CD14-positive monocyte (primary cell): ENCODE measurements at regions not wholly inside any gene's neighbourhood (a gene's known extent, or its start where the extent isn't known, plus 50 kb on each side); places are given as distances from the start of the nearest gene placed in this dataset.
"Not testable (repeated sequence)": the region's sequence is repeated elsewhere in the genome, so short reads cannot be mapped to it uniquely, and the experiment has no call there.

ENCODE experiments used
- DNase-seq, 3 donors: peaks; one replicate each; pipeline ENCODE4 v3.0.0-alpha.2; 2011 to 2022
- H2AFZ ChIP-seq: 2 replicates; pipeline ENCODE4 v1.6.0; 2012; ENCODE audit warnings: mild to moderate bottlenecking, low read depth, low read length, inconsistent platforms; ENCODE audit not compliant: insufficient read depth, poor library complexity, severe bottlenecking
- H3K27ac ChIP-seq, 2 donors: 1 replicate in 1 of 2; 2 replicates in 1 of 2; pipeline ENCODE4 v1.5.1; 2012 to 2013; ENCODE audit warnings: low read length in 2 of 2, control low read depth in 1 of 2, inconsistent platforms in 1 of 2, low read depth in 1 of 2, mild to moderate bottlenecking in 1 of 2
- H3K27me3 ChIP-seq, 2 donors: one replicate each; pipeline versions ENCODE4 v1.6.0 to v1.6.1; 2011 to 2013; ENCODE audit warnings: low read length in 2 of 2; ENCODE audit not compliant: control insufficient read depth in 2 of 2, insufficient read depth in 2 of 2
- H3K36me3 ChIP-seq, 2 donors: replicated peaks in 1 of 2; 1 replicate in 1 of 2; 2 replicates in 1 of 2; pipeline versions ENCODE4 v1.5.1 to v1.6.1; 2012 to 2013; ENCODE audit warnings: low read length in 2 of 2, control low read depth in 1 of 2, inconsistent platforms in 1 of 2, mild to moderate bottlenecking in 1 of 2; ENCODE audit not compliant: insufficient read depth in 2 of 2, control insufficient read depth in 1 of 2
- H3K4me1 ChIP-seq, 2 donors: 1 replicate in 1 of 2; 2 replicates in 1 of 2; pipeline versions ENCODE4 v1.5.1 to v1.6.1; 2012 to 2013; ENCODE audit warnings: low read length in 2 of 2, control low read depth in 1 of 2, inconsistent platforms in 1 of 2, mild to moderate bottlenecking in 1 of 2, moderate library complexity in 1 of 2; ENCODE audit not compliant: insufficient read depth in 2 of 2, control insufficient read depth in 1 of 2
- H3K4me2 ChIP-seq: replicated peaks from 2 replicates; pipeline ENCODE3; 2012; ENCODE audit warnings: low read length, moderate library complexity, mild to moderate bottlenecking; ENCODE audit not compliant: poor library complexity, severe bottlenecking; ENCODE audit errors: extremely low read depth
- H3K4me3 ChIP-seq, 3 experiments: fragments of 200-600 bp in 1 of 3; sonication (generic) in 1 of 3; replicated peaks in 1 of 3; 1 replicate in 2 of 3; 2 replicates in 1 of 3; pipeline ENCODE4 v1.5.1; 2011 to 2013; ENCODE audit warnings: low read length in 3 of 3, mild to moderate bottlenecking in 3 of 3, control low read depth in 2 of 3, low read depth in 2 of 3, inconsistent platforms in 1 of 3, moderate library complexity in 1 of 3
- H3K79me2 ChIP-seq: 2 replicates; pipeline ENCODE4 v1.6.0; 2012; ENCODE audit warnings: mild to moderate bottlenecking, control low read depth, inconsistent platforms, low read length, moderate library complexity; ENCODE audit not compliant: insufficient read depth
- H3K9ac ChIP-seq: 2 replicates; pipeline ENCODE4 v1.6.0; 2017; ENCODE audit warnings: low read length, mild to moderate bottlenecking; ENCODE audit not compliant: insufficient read depth, poor library complexity, severe bottlenecking
- H3K9me3 ChIP-seq, 2 donors: replicated peaks in 1 of 2; 1 replicate in 1 of 2; 2 replicates in 1 of 2; pipeline versions ENCODE4 v1.5.1 to v1.6.1; 2012 to 2013; ENCODE audit warnings: low read length in 2 of 2, control low read depth in 1 of 2; ENCODE audit not compliant: control insufficient read depth in 1 of 2, insufficient read depth in 1 of 2
- H4K20me1 ChIP-seq: 2 replicates; pipeline ENCODE4 v1.6.0; 2012; ENCODE audit warnings: mild to moderate bottlenecking, low read length, control low read depth, moderate library complexity; ENCODE audit not compliant: insufficient read depth
- H3K27ac Mint-ChIP-seq, 7 donors: one replicate each; pipeline ENCODE4 v1.8.0; 2020; ENCODE audit warnings: mild to moderate bottlenecking in 7 of 7, mixed read lengths in 7 of 7, moderate library complexity in 6 of 7, inconsistent platforms in 2 of 7
- H3K27me3 Mint-ChIP-seq, 3 donors: one replicate each; pipeline ENCODE4 v1.8.0; 2021 to 2022; ENCODE audit warnings: low read depth in 3 of 3, mild to moderate bottlenecking in 3 of 3, mixed read lengths in 3 of 3, moderate library complexity in 3 of 3, inconsistent platforms in 1 of 3
- H3K36me3 Mint-ChIP-seq, 2 donors: one replicate each; pipeline ENCODE4 v1.8.0; 2020; ENCODE audit warnings: mixed read lengths in 2 of 2, inconsistent platforms in 1 of 2, mild to moderate bottlenecking in 1 of 2
- H3K4me1 Mint-ChIP-seq: one replicate; pipeline ENCODE4 v1.8.0; 2020; ENCODE audit warnings: mild to moderate bottlenecking, mixed read lengths
- H3K4me3 Mint-ChIP-seq, 2 donors: one replicate each; pipeline ENCODE4 v1.8.0; 2020; ENCODE audit warnings: mild to moderate bottlenecking in 2 of 2, mixed read lengths in 2 of 2, moderate library complexity in 1 of 2
- H3K9me3 Mint-ChIP-seq, 7 donors: one replicate each; pipeline ENCODE4 v1.8.0; 2020 to 2022; ENCODE audit warnings: mixed read lengths in 7 of 7, mild to moderate bottlenecking in 6 of 7, moderate library complexity in 6 of 7, inconsistent platforms in 2 of 7
- CTCF ChIP-seq: fragments of 200-600 bp; IDR thresholded peaks from one replicate; pipeline ENCODE4 v1.8.0; 2022; ENCODE audit warnings: antibody characterized with exemption, mild to moderate bottlenecking
- WGBS: methylation state at CpG from one replicate; pipeline ENCODE4 v1.1.5; 2013; ENCODE audit warnings: missing lambda C conversion rate; ENCODE audit not compliant: insufficient coverage; 5-methylcytosine and 5-hydroxymethylcytosine counted together
- intact Hi-C, 2 donors: fragments of 100-400 bp; cut with micrococcal nuclease; formaldehyde crosslinking; loops; one replicate each; pipeline versions ENCODE4 v1.15.0 to v1.15.1; 2023

GRCh38 chr3:109702252-109702651 is 364.9 kb upstream of the DPPA4 start:
- Histone ChIP-seq H3K4me1 (no peaks in the 10 kb centered on the region), H3K27ac (no peak overlapping the region), H3K4me2 (no peak overlapping the region), H3K9me3 (peaks cover 0 to 3% of the 10 kb centered on the region in 2 donors), H4K20me1 (no peaks in the 10 kb centered on the region), H2AFZ (no peak overlapping the region), H3K9ac (no peak overlapping the region), H3K79me2 (no peaks in the 10 kb centered on the region), H3K4me3 (no peak overlapping the region), H3K27me3 (no peaks in the 10 kb centered on the region), H3K36me3 (no peaks in the 10 kb centered on the region)
- H3K4me3 Mint-ChIP-seq, result no peak overlapping the region
- no peak for DNase-seq
- intact Hi-C loops, result no loop called here
- no CpG with 5 or more reads among the region's 1 CpG for WGBS
- no peaks in the 10 kb centered on the region for H3K4me1 Mint-ChIP-seq
- no peaks in the 10 kb centered on the region for H3K36me3 Mint-ChIP-seq
- H3K27me3 Mint-ChIP-seq, result no peaks in the 10 kb centered on the region
- TF ChIP-seq CTCF, result no peak
- no peak overlapping the region for H3K27ac Mint-ChIP-seq
- peaks cover 0 to 7% (median 4%) of the 10 kb centered on the region in 7 donors for H3K9me3 Mint-ChIP-seq

- no peak for TF ChIP-seq CTCF
- H2AFZ ChIP-seq, result no peak overlapping the region
- H3K9me3 Mint-ChIP-seq, result peaks cover 0 to 7% (median 4%) of the 10 kb centered on the region in 7 donors
- no peak for DNase-seq
- no peaks in the 10 kb centered on the region for H4K20me1 ChIP-seq
- H3K27me3 Mint-ChIP-seq, result no peaks in the 10 kb centered on the region
- H3K4me1 Mint-ChIP-seq, result no peaks in the 10 kb centered on the region
- no peaks in the 10 kb centered on the region for H3K4me1 ChIP-seq
- H3K79me2 ChIP-seq, result no peaks in the 10 kb centered on the region
- H3K4me3 Mint-ChIP-seq, result no peak overlapping the region
- no peaks in the 10 kb centered on the region for H3K36me3 Mint-ChIP-seq
- no peak overlapping the region for H3K27ac ChIP-seq
- H3K4me3 ChIP-seq, result no peak overlapping the region
- no peak overlapping the region for H3K4me2 ChIP-seq
- no peaks in the 10 kb centered on the region for H3K36me3 ChIP-seq
- H3K9me3 ChIP-seq, result peaks cover 0 to 3% of the 10 kb centered on the region in 2 donors
- H3K27ac Mint-ChIP-seq, result no peak overlapping the region
- WGBS, result no CpG with 5 or more reads among the region's 2 CpGs
- no peak overlapping the region for H3K9ac ChIP-seq
- intact Hi-C loops, result no loop called here
- H3K27me3 ChIP-seq, result no peaks in the 10 kb centered on the region
Observed at GRCh38 chr3:109702976-109703375, 365.6 kb upstream of the DPPA4 start.

GRCh38 chr3:109705133-109705532 is 367.8 kb upstream of the DPPA4 start:
- H3K36me3 Mint-ChIP-seq, H3K4me1 Mint-ChIP-seq, H3K9me3 ChIP-seq, H3K27ac ChIP-seq, H3K9ac ChIP-seq, H3K36me3 ChIP-seq, H4K20me1 ChIP-seq, H3K4me3 Mint-ChIP-seq, H3K4me2 ChIP-seq, H2AFZ ChIP-seq, H3K27me3 Mint-ChIP-seq, H3K4me3 ChIP-seq, DNase-seq, H3K9me3 Mint-ChIP-seq, intact Hi-C loops, H3K79me2 ChIP-seq, H3K27me3 ChIP-seq, H3K4me1 ChIP-seq, H3K27ac Mint-ChIP-seq: not testable (repeated sequence)
- no CpG with 5 or more reads among the region's 1 CpG for WGBS
